ENCODE measurements at regions not wholly inside any gene's neighbourhood (a gene's known extent, or its start where the extent isn't known, plus 50 kb on each side); places are given as distances from the start of the nearest gene placed in this dataset.

DNA sequence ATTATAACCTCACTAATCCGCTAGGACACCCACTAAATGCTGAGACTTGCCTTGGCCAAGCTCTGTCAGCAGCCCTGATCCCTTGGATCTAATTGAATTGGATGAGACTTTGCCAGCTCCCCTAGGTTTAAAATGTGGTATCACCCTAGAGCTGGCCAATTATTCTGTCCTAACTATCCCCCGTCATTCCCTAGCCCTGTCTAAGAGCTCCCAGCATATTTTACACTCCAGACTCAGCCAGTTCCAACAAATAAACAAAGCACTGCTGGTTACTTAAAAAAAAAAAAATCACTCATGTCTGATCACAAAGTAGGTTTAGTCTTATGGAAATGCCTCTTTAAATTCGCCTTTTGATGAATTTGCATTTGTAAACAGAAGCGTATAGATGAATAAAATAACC lies 147.9 kb upstream of the EGR2 start:
- intact Hi-C loops (cut with DNase I) = no loop called here
- DNase-seq = no peak

DNA sequence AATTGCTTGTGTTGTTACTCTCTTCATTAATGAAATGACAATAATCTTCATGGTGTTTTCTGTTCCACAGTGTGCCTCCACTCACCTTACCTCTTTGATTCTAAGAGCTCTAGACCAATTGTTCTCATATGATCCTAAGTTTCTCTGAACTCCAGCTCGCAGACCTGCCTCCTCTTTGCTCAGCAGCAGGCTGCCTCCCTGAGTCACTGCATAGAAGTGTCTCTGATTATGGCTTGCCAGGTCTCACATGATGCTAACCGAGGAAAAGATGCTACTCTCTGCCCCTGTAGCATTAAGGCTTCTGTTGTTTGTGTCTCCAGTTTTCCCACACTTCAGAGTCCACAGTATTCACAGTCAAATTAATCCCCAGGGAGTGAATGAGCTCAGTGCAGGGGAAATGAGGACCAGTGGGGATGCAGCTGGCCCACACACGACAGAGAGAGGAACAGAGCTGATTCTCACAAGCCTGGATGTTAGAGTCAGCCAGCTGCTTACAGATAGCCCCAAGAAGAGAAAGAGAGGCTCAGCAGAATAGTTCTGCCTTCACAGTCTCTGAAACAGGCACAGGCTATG lies 145.9 kb upstream of the EGR2 start:
- H3K4me1 ChIP-seq (ENCODE audit: control insufficient read depth in 1 of 2, insufficient read depth in 2 of 2, low read length in 2 of 2) = no peaks in the 10 kb centered on the region
- H3K4me3 ChIP-seq (ENCODE audit: low read length in 2 of 2) = no peak overlapping the region
- no peak overlapping the region for H3K27ac ChIP-seq (ENCODE audit: low read depth in 1 of 2, low read length in 2 of 2)
- intact Hi-C loops (cut with DNase I) = no loop called here
- H3K9me3 ChIP-seq (ENCODE audit: control insufficient read depth, low read length) = peaks cover 2% of the 10 kb centered on the region
- 29 to 37% methylated on average over 3 of the region's 3 CpGs for WGBS, 2 donors
- no peaks in the 10 kb centered on the region for H3K36me3 ChIP-seq (ENCODE audit: control insufficient read depth in 1 of 2, insufficient read depth in 2 of 2, low read length in 1 of 2)
- ATAC-seq (ENCODE audit: low FRiP score) = no peak
- no peak for DNase-seq
- no peaks in the 10 kb centered on the region for H3K27me3 ChIP-seq (ENCODE audit: control insufficient read depth in 1 of 2, insufficient read depth in 2 of 2, low read length in 1 of 2)

More for the DNA sequence above, 147.9 kb upstream of the EGR2 start:
- 76 to 82% methylated on average over 4 of the region's 4 CpGs for WGBS, 2 donors
- Histone ChIP-seq H3K9me3 (ENCODE audit: control insufficient read depth, low read length) (peaks cover 3% of the 10 kb centered on the region), H3K27me3 (ENCODE audit: control insufficient read depth in 1 of 2, insufficient read depth in 2 of 2, low read length in 1 of 2) (no peaks in the 10 kb centered on the region), H3K36me3 (ENCODE audit: control insufficient read depth in 1 of 2, insufficient read depth in 2 of 2, low read length in 1 of 2) (no peaks in the 10 kb centered on the region), H3K4me3 (ENCODE audit: low read length in 2 of 2) (no peak overlapping the region), H3K27ac (ENCODE audit: low read depth in 1 of 2, low read length in 2 of 2) (no peak overlapping the region), H3K4me1 (ENCODE audit: control insufficient read depth in 1 of 2, insufficient read depth in 2 of 2, low read length in 2 of 2) (no peaks in the 10 kb centered on the region)
- ATAC-seq (ENCODE audit: low FRiP score) = no peak

DNA sequence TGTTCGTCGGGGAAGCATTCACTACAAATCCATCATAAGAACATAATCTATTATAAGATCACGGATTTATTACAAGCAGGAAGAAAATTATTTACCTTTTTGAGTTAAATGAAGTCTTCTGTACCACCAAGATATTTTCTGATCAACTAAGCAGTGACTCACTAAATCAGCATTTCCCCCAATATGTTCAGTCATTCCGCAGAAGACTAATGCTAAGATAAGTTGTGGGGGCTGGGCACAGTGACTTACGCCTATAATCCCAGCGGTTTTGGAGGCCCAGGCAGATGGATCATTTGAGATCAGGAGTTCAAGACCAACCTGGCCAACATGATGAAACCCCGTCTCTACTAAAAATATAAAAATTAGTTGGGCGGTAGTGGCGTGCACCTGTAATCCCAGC lies 144.2 kb upstream of the EGR2 start:
- no peak overlapping the region for H3K4me3 ChIP-seq (ENCODE audit: low read length in 2 of 2)
- ATAC-seq (ENCODE audit: low FRiP score) (no peak), DNase-seq (no peak)
- no peak overlapping the region for H3K27ac ChIP-seq (ENCODE audit: low read depth in 1 of 2, low read length in 2 of 2)
- H3K27me3 ChIP-seq (ENCODE audit: control insufficient read depth in 1 of 2, insufficient read depth in 2 of 2, low read length in 1 of 2) = no peaks in the 10 kb centered on the region
- WGBS, 2 donors = 91 to 95% methylated on average over 9 of the region's 9 CpGs
- H3K36me3 ChIP-seq (ENCODE audit: control insufficient read depth in 1 of 2, insufficient read depth in 2 of 2, low read length in 1 of 2) = no peaks in the 10 kb centered on the region
- intact Hi-C loops (cut with DNase I) = no loop called here
- H3K4me1 ChIP-seq (ENCODE audit: control insufficient read depth in 1 of 2, insufficient read depth in 2 of 2, low read length in 2 of 2) = no peaks in the 10 kb centered on the region
- H3K9me3 ChIP-seq (ENCODE audit: control insufficient read depth, low read length) = peaks cover 2% of the 10 kb centered on the region

DNA sequence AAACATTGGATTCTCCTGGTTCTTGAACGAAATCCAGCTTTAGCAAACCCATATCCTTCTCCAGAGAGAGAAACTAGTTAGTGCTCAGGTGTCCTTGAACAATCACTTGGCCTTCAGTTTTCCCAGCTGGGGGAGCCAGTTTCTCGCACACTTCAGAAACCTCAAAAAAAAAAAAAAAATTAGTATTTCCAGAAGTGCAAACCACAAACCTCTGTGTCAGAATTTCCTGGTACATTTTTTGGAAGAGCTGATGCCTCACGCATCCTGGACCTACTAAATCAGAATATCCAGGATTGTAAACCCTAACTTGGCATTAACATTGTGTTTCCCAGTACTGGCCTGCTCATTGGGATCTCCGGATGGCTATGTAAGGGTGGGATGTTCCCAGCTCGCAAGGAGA lies 143.4 kb upstream of the EGR2 start:
- Histone ChIP-seq H3K9me3 (ENCODE audit: control insufficient read depth, low read length) (peaks cover 2% of the 10 kb centered on the region), H3K36me3 (ENCODE audit: control insufficient read depth in 1 of 2, insufficient read depth in 2 of 2, low read length in 1 of 2) (no peaks in the 10 kb centered on the region), H3K27me3 (ENCODE audit: control insufficient read depth in 1 of 2, insufficient read depth in 2 of 2, low read length in 1 of 2) (no peaks in the 10 kb centered on the region), H3K4me3 (ENCODE audit: low read length in 2 of 2) (no peak overlapping the region), H3K27ac (ENCODE audit: low read depth in 1 of 2, low read length in 2 of 2) (no peak overlapping the region), H3K4me1 (ENCODE audit: control insufficient read depth in 1 of 2, insufficient read depth in 2 of 2, low read length in 2 of 2) (no peaks in the 10 kb centered on the region)
- WGBS, 2 donors = 85 to 89% methylated on average over 5 of the region's 5 CpGs
- no peak for ATAC-seq (ENCODE audit: low FRiP score)
- intact Hi-C loops (cut with DNase I) = no loop called here
- DNase-seq = no peak

DNA sequence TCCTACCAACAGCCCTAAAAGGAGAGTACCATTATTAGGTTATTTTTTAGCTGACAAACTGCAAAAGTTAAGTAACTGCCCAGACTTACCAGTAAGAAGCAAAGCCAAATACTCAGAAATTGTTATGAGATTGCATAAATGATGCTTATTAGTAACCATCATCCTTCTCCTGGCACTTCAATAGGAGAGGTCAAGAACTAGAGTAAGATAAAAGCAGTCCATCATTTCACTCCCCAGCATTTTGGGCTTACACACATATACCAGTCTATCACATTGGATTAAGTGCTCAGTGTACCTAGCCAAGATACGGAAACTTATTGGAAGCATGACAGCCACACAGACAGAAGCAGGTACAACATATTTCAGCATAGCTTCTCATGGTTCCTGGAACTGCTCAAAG lies 142.8 kb upstream of the EGR2 start:
- no peak overlapping the region for H3K4me3 ChIP-seq (ENCODE audit: low read length in 2 of 2)
- WGBS, 2 donors = 72% methylated on average over 1 of the region's 1 CpG
- ATAC-seq (ENCODE audit: low FRiP score) (no peak), DNase-seq (no peak)
- H3K27ac ChIP-seq (ENCODE audit: low read depth in 1 of 2, low read length in 2 of 2) = no peak overlapping the region
- H3K27me3 ChIP-seq (ENCODE audit: control insufficient read depth in 1 of 2, insufficient read depth in 2 of 2, low read length in 1 of 2) = no peaks in the 10 kb centered on the region
- H3K36me3 ChIP-seq (ENCODE audit: control insufficient read depth in 1 of 2, insufficient read depth in 2 of 2, low read length in 1 of 2) = no peaks in the 10 kb centered on the region
- intact Hi-C loops (cut with DNase I) = no loop called here
- peaks cover 2% of the 10 kb centered on the region for H3K9me3 ChIP-seq (ENCODE audit: control insufficient read depth, low read length)
- no peaks in the 10 kb centered on the region for H3K4me1 ChIP-seq (ENCODE audit: control insufficient read depth in 1 of 2, insufficient read depth in 2 of 2, low read length in 2 of 2)

DNA sequence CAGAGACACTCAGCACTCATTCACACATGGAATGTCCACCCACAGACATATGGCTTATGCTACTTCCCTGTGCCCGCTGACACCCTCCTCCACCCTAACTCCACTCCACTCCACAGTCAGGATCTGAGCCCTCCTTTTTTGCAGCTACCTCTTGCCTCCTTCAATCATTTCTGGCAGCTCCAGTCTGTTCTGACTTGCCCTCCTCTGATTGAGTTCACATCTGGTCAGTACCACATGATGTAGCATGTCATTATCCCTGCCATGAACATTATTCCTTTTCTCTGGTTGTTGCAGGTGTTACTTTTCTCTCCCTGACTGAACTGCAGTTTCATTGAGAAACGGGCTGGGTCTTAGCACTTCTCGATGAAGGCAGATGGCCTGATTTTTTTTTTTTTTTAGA lies 130.1 kb upstream of the EGR2 start:
- Histone ChIP-seq H3K27ac (ENCODE audit: low read depth in 1 of 2, low read length in 2 of 2) (no peak overlapping the region), H3K4me3 (ENCODE audit: low read length in 2 of 2) (no peak overlapping the region), H3K36me3 (ENCODE audit: control insufficient read depth in 1 of 2, insufficient read depth in 2 of 2, low read length in 1 of 2) (no peaks in the 10 kb centered on the region), H3K4me1 (ENCODE audit: control insufficient read depth in 1 of 2, insufficient read depth in 2 of 2, low read length in 2 of 2) (no peaks in the 10 kb centered on the region), H3K27me3 (ENCODE audit: control insufficient read depth in 1 of 2, insufficient read depth in 2 of 2, low read length in 1 of 2) (no peaks in the 10 kb centered on the region), H3K9me3 (ENCODE audit: control insufficient read depth, low read length) (no peaks in the 10 kb centered on the region)
- DNase-seq (no peak), ATAC-seq (ENCODE audit: low FRiP score) (no peak)
- intact Hi-C loops (cut with DNase I) = no loop called here
- WGBS, 2 donors = 78% methylated on average over 3 of the region's 3 CpGs

DNA sequence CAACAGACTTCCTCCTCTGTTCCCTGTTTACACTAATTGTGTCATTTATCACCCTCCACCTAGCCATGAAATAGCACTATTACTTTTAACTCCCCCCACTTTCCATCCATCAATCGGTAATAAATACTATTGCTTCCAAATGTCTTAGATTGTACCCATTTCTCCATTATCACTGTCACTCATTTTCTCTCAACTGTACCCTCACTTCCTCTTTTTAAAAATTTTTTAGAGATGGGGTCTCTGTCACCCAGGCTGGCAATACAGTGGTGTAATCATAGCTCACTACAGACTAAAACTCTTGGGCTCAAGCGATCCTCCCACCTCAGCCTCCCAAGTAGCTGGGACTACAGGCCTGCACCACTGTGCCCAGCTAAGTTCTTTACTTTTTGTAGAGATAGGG lies 123.5 kb upstream of the EGR2 start:
- Histone ChIP-seq H3K9me3 (ENCODE audit: control insufficient read depth, low read length) (no peaks in the 10 kb centered on the region), H3K4me3 (ENCODE audit: low read length in 2 of 2) (no peak overlapping the region), H3K36me3 (ENCODE audit: control insufficient read depth in 1 of 2, insufficient read depth in 2 of 2, low read length in 1 of 2) (no peaks in the 10 kb centered on the region), H3K27ac (ENCODE audit: low read depth in 1 of 2, low read length in 2 of 2) (no peak overlapping the region), H3K4me1 (ENCODE audit: control insufficient read depth in 1 of 2, insufficient read depth in 2 of 2, low read length in 2 of 2) (no peaks in the 10 kb centered on the region), H3K27me3 (ENCODE audit: control insufficient read depth in 1 of 2, insufficient read depth in 2 of 2, low read length in 1 of 2) (no peaks in the 10 kb centered on the region)
- 94 to 98% methylated on average over 2 of the region's 2 CpGs for WGBS, 2 donors
- DNase-seq = no peak
- intact Hi-C loops (cut with DNase I) = no loop called here
- ATAC-seq (ENCODE audit: low FRiP score) = no peak

DNA sequence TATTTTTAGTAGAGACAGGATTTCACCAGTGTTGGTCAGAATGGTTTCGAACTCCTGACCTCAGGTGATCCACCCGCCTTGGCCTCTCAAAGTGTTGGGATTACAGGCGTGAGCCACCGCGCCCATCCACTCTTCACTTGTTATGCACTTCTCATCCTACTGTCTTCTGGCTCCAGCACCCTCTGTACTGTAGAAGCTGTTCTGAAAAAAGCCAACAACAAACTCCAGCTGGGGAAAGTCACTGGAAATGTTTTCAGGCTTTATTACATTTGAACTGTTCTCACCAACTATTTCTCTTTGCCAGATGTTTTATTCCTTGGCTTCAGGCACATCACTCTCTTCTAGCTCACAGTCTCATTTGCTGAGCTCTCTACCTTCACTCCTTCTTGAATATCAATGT lies 122.5 kb upstream of the EGR2 start:
- no peaks in the 10 kb centered on the region for H3K9me3 ChIP-seq (ENCODE audit: control insufficient read depth, low read length)
- no peak for ATAC-seq (ENCODE audit: low FRiP score)
- no peak overlapping the region for H3K4me3 ChIP-seq (ENCODE audit: low read length in 2 of 2)
- WGBS, 2 donors = 94 to 95% methylated on average over 5 of the region's 5 CpGs
- no peak for DNase-seq
- no peak overlapping the region for H3K27ac ChIP-seq (ENCODE audit: low read depth in 1 of 2, low read length in 2 of 2)
- no peaks in the 10 kb centered on the region for H3K36me3 ChIP-seq (ENCODE audit: control insufficient read depth in 1 of 2, insufficient read depth in 2 of 2, low read length in 1 of 2)
- no peaks in the 10 kb centered on the region for H3K4me1 ChIP-seq (ENCODE audit: control insufficient read depth in 1 of 2, insufficient read depth in 2 of 2, low read length in 2 of 2)
- H3K27me3 ChIP-seq (ENCODE audit: control insufficient read depth in 1 of 2, insufficient read depth in 2 of 2, low read length in 1 of 2) = no peaks in the 10 kb centered on the region
- intact Hi-C loops (cut with DNase I) = no loop called here

DNA sequence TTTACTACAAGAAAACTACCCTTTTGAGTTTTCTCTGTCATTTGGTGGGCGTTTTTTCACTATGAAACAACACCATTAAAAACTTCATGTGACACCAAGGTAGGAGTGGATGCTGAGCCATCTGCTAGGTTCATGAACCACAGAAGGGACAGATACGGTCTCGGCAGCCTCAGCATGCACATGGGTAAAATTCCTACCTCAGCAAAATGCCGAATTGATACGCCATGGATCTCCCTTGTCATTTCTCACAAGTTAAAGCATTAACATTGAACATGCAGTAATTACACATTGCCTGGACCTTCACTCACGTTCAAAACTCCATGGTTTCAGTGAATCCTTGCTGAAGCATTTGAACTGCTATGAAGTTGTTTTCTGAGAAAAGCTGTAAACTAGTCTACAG lies 121.5 kb upstream of the EGR2 start:
- intact Hi-C loops (cut with DNase I) = no loop called here
- Histone ChIP-seq H3K27ac (ENCODE audit: low read depth in 1 of 2, low read length in 2 of 2) (no peak overlapping the region), H3K4me1 (ENCODE audit: control insufficient read depth in 1 of 2, insufficient read depth in 2 of 2, low read length in 2 of 2) (no peaks in the 10 kb centered on the region), H3K9me3 (ENCODE audit: control insufficient read depth, low read length) (no peaks in the 10 kb centered on the region), H3K36me3 (ENCODE audit: control insufficient read depth in 1 of 2, insufficient read depth in 2 of 2, low read length in 1 of 2) (no peaks in the 10 kb centered on the region), H3K27me3 (ENCODE audit: control insufficient read depth in 1 of 2, insufficient read depth in 2 of 2, low read length in 1 of 2) (no peaks in the 10 kb centered on the region), H3K4me3 (ENCODE audit: low read length in 2 of 2) (no peak overlapping the region)
- DNase-seq (no peak), ATAC-seq (ENCODE audit: low FRiP score) (no peak)
- 89 to 90% methylated on average over 6 of the region's 6 CpGs for WGBS, 2 donors

Measured in aorta (tissue), 5 donors.